Keratinocyte (primary cell): ENCODE measurements at regions not wholly inside any gene's neighbourhood (a gene's known extent, or its start where the extent isn't known, plus 50 kb on each side); places are given as distances from the start of the nearest gene placed in this dataset.

ENCODE experiments used
- DNase-seq: peaks from one replicate; pipeline ENCODE4 v3.0.0-alpha.2; 2011; ENCODE audit warnings: low read depth, missing footprints, low spot score
- FAIRE-seq: peaks from 2 replicates; lab custom pipeline; 2011; peaks lifted over from hg19 to GRCh38; lab: Jason Lieb, UNC
- H2AFZ ChIP-seq: 2 replicates; pipeline ENCODE4 v1.6.0; 2012; ENCODE audit warnings: low read length, control low read depth, inconsistent platforms; ENCODE audit not compliant: control insufficient read depth
- H3K27ac ChIP-seq: 2 replicates; pipeline ENCODE4 v1.5.1; 2011; ENCODE audit warnings: low read length; ENCODE audit not compliant: control insufficient read depth, insufficient read depth
- H3K27me3 ChIP-seq: 3 replicates; pipeline ENCODE4 v1.6.0; 2011; ENCODE audit warnings: low read length; ENCODE audit not compliant: control insufficient read depth, insufficient read depth; ENCODE audit errors: extremely low read depth
- H3K36me3 ChIP-seq, 2 experiments: 2 replicates in 1 of 2; 3 replicates in 1 of 2; pipeline ENCODE4 v1.5.1; 2011; ENCODE audit warnings: low read length in 2 of 2, mild to moderate bottlenecking in 1 of 2; ENCODE audit not compliant: control insufficient read depth in 2 of 2, insufficient read depth in 2 of 2; ENCODE audit errors: extremely low read depth in 1 of 2
- H3K4me1 ChIP-seq: 3 replicates; pipeline ENCODE4 v1.5.1; 2011; ENCODE audit warnings: low read length; ENCODE audit not compliant: control insufficient read depth, insufficient read depth; ENCODE audit errors: extremely low read depth
- H3K4me2 ChIP-seq: 3 replicates; pipeline ENCODE4 v1.6.0; 2011; ENCODE audit warnings: low read depth, low read length; ENCODE audit not compliant: control insufficient read depth, insufficient read depth; ENCODE audit errors: extremely low read depth
- H3K4me3 ChIP-seq, 3 experiments: fragments of 200-600 bp in 1 of 3; sonication (generic) in 1 of 3; 2 replicates in 2 of 3; 3 replicates in 1 of 3; pipeline ENCODE4 v1.5.1; 2011 to 2016; ENCODE audit warnings: low read length in 3 of 3, mild to moderate bottlenecking in 3 of 3, control low read depth in 2 of 3, inconsistent platforms in 1 of 3, low read depth in 1 of 3, mixed read lengths in 1 of 3, mixed run types in 1 of 3, moderate library complexity in 1 of 3; ENCODE audit not compliant: control insufficient read depth in 2 of 3, insufficient read depth in 2 of 3; ENCODE audit errors: extremely low read depth in 1 of 3
- H3K79me2 ChIP-seq: 2 replicates; pipeline ENCODE4 v1.6.0; 2012; ENCODE audit warnings: low read length; ENCODE audit not compliant: control insufficient read depth, insufficient read depth
- H3K9ac ChIP-seq: 3 replicates; pipeline ENCODE4 v1.6.0; 2011; ENCODE audit warnings: low read length; ENCODE audit not compliant: control insufficient read depth, insufficient read depth; ENCODE audit errors: extremely low read depth
- H3K9me1 ChIP-seq: 3 replicates; pipeline ENCODE4 v1.6.0; 2011; ENCODE audit warnings: low read length; ENCODE audit not compliant: control insufficient read depth, insufficient read depth; ENCODE audit errors: extremely low read depth
- H3K9me3 ChIP-seq: 2 replicates; pipeline ENCODE4 v1.5.1; 2012; ENCODE audit warnings: low read depth, low read length; ENCODE audit not compliant: control insufficient read depth
- H4K20me1 ChIP-seq: 3 replicates; pipeline ENCODE4 v1.6.0; 2011; ENCODE audit warnings: low read length; ENCODE audit not compliant: control insufficient read depth, insufficient read depth; ENCODE audit errors: extremely low read depth
- CTCF ChIP-seq, 3 experiments: IDR thresholded peaks in 1 of 3; conservative IDR thresholded peaks in 1 of 3; optimal IDR thresholded peaks in 1 of 3; 2 replicates in 2 of 3; 3 replicates in 1 of 3; pipeline versions ENCODE3 to v1.5.1; 2011; ENCODE audit warnings: low read length in 3 of 3, mild to moderate bottlenecking in 3 of 3, moderate library complexity in 2 of 3, control low read depth in 1 of 3, inconsistent platforms in 1 of 3; ENCODE audit not compliant: insufficient read depth in 2 of 3; ENCODE audit errors: extremely low read depth in 1 of 3
- EZH2 ChIP-seq: IDR thresholded peaks from one replicate; pipeline ENCODE4 v1.6.1; 2012; ENCODE audit warnings: inconsistent platforms, mild to moderate bottlenecking, low read length, moderate library complexity
- dilution Hi-C: fragments of 300-500 bp; cut with MboI; formaldehyde crosslinking; loops from one replicate; pipeline ENCODE4 v1.7.0; 2020; ENCODE audit warnings: low sequenced_read_pairs; ENCODE audit not compliant: extremely low pct_ligation_motif_present

GRCh38 chr20:40278673-40279072, 410.4 kb downstream of the MAFB start:
- H2AFZ ChIP-seq, result no peak overlapping the region
- H3K9me1 ChIP-seq, result no peaks in the 10 kb centered on the region
- dilution Hi-C loops, result no loop called here
- no peak overlapping the region for H3K4me3 ChIP-seq
- no peak for DNase-seq
- H3K4me1 ChIP-seq, result peaks cover 18% of the 10 kb centered on the region
- H3K9ac ChIP-seq, result no peak overlapping the region
- H3K79me2 ChIP-seq, result no peaks in the 10 kb centered on the region
- FAIRE-seq, result no peak
- H4K20me1 ChIP-seq, result no peaks in the 10 kb centered on the region
- no peak for TF ChIP-seq CTCF (optimal IDR thresholded peaks at IDR 0.05 in 1 of 3, IDR thresholded peaks at IDR 0.05 in 1 of 3, conservative IDR thresholded peaks at IDR 0.05 in 1 of 3; ENCODE audit: extremely low read depth in 1 of 3, insufficient read depth in 2 of 3, low read length in 3 of 3)
- no peak overlapping the region for H3K27ac ChIP-seq
- no peaks in the 10 kb centered on the region for H3K27me3 ChIP-seq
- H3K9me3 ChIP-seq, result no peaks in the 10 kb centered on the region
- H3K36me3 ChIP-seq, result no peaks in the 10 kb centered on the region
- no peak overlapping the region for H3K4me2 ChIP-seq

GRCh38 chr20:40276301-40276700, 412.7 kb downstream of the MAFB start:
- Histone ChIP-seq H3K4me3 (no peak overlapping the region), H3K9me1 (no peaks in the 10 kb centered on the region), H3K4me1 (peaks cover 8% of the 10 kb centered on the region), H4K20me1 (no peaks in the 10 kb centered on the region), H3K9me3 (no peaks in the 10 kb centered on the region), H3K4me2 (no peak overlapping the region), H3K79me2 (no peaks in the 10 kb centered on the region), H3K27ac (no peak overlapping the region), H3K36me3 (no peaks in the 10 kb centered on the region), H3K9ac (no peak overlapping the region), H2AFZ (no peak overlapping the region), H3K27me3 (no peaks in the 10 kb centered on the region)
- TF ChIP-seq EZH2 (no peak), CTCF (optimal IDR thresholded peaks at IDR 0.05 in 1 of 3, IDR thresholded peaks at IDR 0.05 in 1 of 3, conservative IDR thresholded peaks at IDR 0.05 in 1 of 3; ENCODE audit: extremely low read depth in 1 of 3, insufficient read depth in 2 of 3, low read length in 3 of 3) (no peak)
- DNase-seq (no peak), FAIRE-seq (no peak)
- dilution Hi-C loops, result no loop called here
